Calu3 (cell line): ENCODE measurements at regions not wholly inside any gene's neighbourhood (a gene's known extent, or its start where the extent isn't known, plus 50 kb on each side); places are given as distances from the start of the nearest gene placed in this dataset.

Experiments used
- BruUV-seq: library from RNA; stranded (reverse); fragments of 400-500 nt; replicated peaks from 2 replicates; lab custom pipeline; 2021; lab: Mats Ljungman, UMichigan
- CTCF ChIA-PET: fragments of 300-600 bp; sonication (Branson Sonifier 250); formaldehyde crosslinking; loops from one replicate; lab custom pipeline; 2022; ENCODE audit warnings: antibody characterized with exemption; lab: Charles Lee
- DNase-seq: peaks from one replicate; pipeline ENCODE4 v3.0.0; 2022
- H3K27ac Mint-ChIP-seq: one replicate; pipeline ENCODE4 v1.8.0; 2022; ENCODE audit warnings: mixed read lengths; ENCODE audit not compliant: unreplicated experiment
- H3K27me3 Mint-ChIP-seq: one replicate; pipeline ENCODE4 v1.8.0; 2022; ENCODE audit warnings: mixed read lengths; ENCODE audit not compliant: unreplicated experiment
- H3K36me3 Mint-ChIP-seq: one replicate; pipeline ENCODE4 v1.8.0; 2022; ENCODE audit warnings: mild to moderate bottlenecking, moderate library complexity, mixed read lengths; ENCODE audit not compliant: insufficient read depth, unreplicated experiment
- H3K4me1 Mint-ChIP-seq: one replicate; pipeline ENCODE4 v1.8.0; 2022; ENCODE audit warnings: mild to moderate bottlenecking, low read depth, mixed read lengths; ENCODE audit not compliant: unreplicated experiment
- H3K4me3 Mint-ChIP-seq: one replicate; pipeline ENCODE4 v1.8.0; 2022; ENCODE audit warnings: mild to moderate bottlenecking, low read depth, moderate library complexity, mixed read lengths; ENCODE audit not compliant: unreplicated experiment
- H3K9me3 Mint-ChIP-seq: one replicate; pipeline ENCODE4 v1.8.0; 2022; ENCODE audit warnings: low read depth, mixed read lengths; ENCODE audit not compliant: unreplicated experiment
- intact Hi-C: fragments of 100-400 bp; cut with micrococcal nuclease; formaldehyde crosslinking; loops from one replicate; pipeline ENCODE4 v1.10.0; 2022; ENCODE audit not compliant: unreplicated experiment
- TF ChIP-seq, protein P1 (sequence below): fragments of 200-600 bp; IDR thresholded peaks from one replicate; pipeline ENCODE4 v1.8.0; 2022; ENCODE audit warnings: antibody characterized with exemption; ENCODE audit not compliant: unreplicated experiment

DNA sequence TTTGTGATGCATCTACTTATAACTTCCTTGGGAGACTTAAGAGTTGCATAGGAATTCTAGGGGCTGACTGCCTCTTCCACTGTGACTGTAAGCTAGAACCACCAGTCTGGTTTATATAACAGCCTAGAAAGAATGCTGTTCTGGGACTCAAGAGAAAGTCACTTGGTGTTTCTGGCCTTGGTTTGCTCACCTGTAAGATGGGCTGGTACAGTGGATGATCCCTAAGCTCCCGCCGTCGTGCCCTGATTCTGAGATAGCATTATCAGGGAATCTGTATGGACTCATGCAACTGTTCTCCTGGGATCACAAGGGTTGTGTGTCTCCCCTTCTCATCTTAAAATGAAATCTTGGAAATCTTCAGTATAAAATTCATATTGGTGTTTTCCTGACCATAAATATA lies 100.6 kb downstream of the LYZL1 start:
- Mint-ChIP-seq H3K27ac (no peak overlapping the region), H3K36me3 (no peaks in the 10 kb centered on the region), H3K27me3 (peaks cover 46% of the 10 kb centered on the region), H3K4me1 (no peaks in the 10 kb centered on the region), H3K9me3 (no peaks in the 10 kb centered on the region), H3K4me3 (no peak overlapping the region)
- CTCF ChIA-PET, result no interaction called here
- no TSS peak for BruUV-seq
- intact Hi-C loops, result loop anchor here (5.0 kb wide), 1 partner anchor 87 kb away; no protein-coding TSS in a partner anchor
- DNase-seq, result no peak
- TF ChIP-seq, protein P1, sequence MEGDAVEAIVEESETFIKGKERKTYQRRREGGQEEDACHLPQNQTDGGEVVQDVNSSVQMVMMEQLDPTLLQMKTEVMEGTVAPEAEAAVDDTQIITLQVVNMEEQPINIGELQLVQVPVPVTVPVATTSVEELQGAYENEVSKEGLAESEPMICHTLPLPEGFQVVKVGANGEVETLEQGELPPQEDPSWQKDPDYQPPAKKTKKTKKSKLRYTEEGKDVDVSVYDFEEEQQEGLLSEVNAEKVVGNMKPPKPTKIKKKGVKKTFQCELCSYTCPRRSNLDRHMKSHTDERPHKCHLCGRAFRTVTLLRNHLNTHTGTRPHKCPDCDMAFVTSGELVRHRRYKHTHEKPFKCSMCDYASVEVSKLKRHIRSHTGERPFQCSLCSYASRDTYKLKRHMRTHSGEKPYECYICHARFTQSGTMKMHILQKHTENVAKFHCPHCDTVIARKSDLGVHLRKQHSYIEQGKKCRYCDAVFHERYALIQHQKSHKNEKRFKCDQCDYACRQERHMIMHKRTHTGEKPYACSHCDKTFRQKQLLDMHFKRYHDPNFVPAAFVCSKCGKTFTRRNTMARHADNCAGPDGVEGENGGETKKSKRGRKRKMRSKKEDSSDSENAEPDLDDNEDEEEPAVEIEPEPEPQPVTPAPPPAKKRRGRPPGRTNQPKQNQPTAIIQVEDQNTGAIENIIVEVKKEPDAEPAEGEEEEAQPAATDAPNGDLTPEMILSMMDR, result no peak

DNA sequence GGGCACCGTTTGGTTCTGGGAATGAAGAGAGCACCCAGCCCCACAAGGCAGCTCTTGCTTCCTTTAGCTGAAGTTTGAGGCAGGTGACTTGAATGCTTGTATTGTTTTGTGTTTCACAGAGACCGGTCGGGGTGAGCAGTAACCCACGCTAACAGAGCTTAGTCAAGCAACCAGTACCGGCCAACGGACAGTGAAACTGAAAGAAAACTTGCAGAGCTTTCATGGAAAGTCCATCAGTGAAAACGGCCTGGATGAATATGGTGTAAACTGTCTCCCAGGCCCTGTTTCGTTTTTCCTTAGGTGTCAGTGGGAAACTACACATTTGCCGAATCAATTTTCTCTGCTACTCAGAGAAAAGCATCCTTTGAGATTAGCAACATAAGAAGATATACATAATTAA lies 101.1 kb downstream of the LYZL1 start:
- H3K4me3 Mint-ChIP-seq, result no peak overlapping the region
- TF ChIP-seq, protein P1, result no peak
- H3K27me3 Mint-ChIP-seq, result peaks cover 46% of the 10 kb centered on the region
- intact Hi-C loops, result loop anchor here (5.0 kb wide), 1 partner anchor 88 kb away; no protein-coding TSS in a partner anchor
- no TSS peak for BruUV-seq
- DNase-seq, result no peak
- CTCF ChIA-PET, result no interaction called here
- no peaks in the 10 kb centered on the region for H3K9me3 Mint-ChIP-seq
- H3K4me1 Mint-ChIP-seq, result no peaks in the 10 kb centered on the region
- no peak overlapping the region for H3K27ac Mint-ChIP-seq
- H3K36me3 Mint-ChIP-seq, result no peaks in the 10 kb centered on the region

DNA sequence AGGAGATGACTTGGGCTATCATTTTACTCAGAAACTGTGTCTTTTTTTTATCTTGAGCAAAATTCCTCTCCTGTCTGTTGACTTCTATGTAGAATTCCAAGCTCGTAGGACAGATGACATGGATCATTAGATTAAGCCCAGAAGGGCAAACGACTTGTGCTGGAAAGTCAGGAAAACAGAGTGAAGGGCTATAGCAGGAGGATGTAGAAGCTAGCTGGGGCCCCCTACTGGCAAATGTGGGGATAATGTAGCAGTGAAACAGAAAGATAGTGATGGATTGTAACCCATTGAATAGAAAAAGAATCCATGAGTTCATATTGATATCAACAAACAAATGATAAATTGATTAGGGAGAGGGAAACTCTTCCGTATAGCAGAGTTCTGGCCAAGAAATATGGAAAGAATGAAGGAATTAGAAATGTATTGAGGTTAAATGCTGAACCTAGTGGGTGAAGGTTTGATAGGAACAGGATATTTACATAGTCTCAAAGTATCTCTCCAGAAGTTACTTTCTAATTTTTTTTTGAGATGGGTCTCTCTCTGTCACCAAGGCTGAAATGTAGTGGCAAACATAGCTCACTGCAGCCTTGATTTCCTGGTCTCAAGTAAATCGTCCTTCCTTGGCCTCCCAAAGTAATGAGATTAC lies 103.6 kb downstream of the LYZL1 start:
- BruUV-seq, result no TSS peak
- intact Hi-C loops, result no loop called here
- H3K27ac Mint-ChIP-seq, result no peak overlapping the region
- H3K36me3 Mint-ChIP-seq, result no peaks in the 10 kb centered on the region
- H3K27me3 Mint-ChIP-seq, result peaks cover 62% of the 10 kb centered on the region
- CTCF ChIA-PET, result interaction anchor here (0.6 kb wide), 1 partner anchor 757 kb away, joined by 3 read pairs; no protein-coding TSS in a partner anchor
- TF ChIP-seq, protein P1, result peak; percentile 56
- peak; percentile 58 for DNase-seq
- no peak overlapping the region for H3K4me3 Mint-ChIP-seq
- no peaks in the 10 kb centered on the region for H3K9me3 Mint-ChIP-seq
- H3K4me1 Mint-ChIP-seq, result no peaks in the 10 kb centered on the region

DNA sequence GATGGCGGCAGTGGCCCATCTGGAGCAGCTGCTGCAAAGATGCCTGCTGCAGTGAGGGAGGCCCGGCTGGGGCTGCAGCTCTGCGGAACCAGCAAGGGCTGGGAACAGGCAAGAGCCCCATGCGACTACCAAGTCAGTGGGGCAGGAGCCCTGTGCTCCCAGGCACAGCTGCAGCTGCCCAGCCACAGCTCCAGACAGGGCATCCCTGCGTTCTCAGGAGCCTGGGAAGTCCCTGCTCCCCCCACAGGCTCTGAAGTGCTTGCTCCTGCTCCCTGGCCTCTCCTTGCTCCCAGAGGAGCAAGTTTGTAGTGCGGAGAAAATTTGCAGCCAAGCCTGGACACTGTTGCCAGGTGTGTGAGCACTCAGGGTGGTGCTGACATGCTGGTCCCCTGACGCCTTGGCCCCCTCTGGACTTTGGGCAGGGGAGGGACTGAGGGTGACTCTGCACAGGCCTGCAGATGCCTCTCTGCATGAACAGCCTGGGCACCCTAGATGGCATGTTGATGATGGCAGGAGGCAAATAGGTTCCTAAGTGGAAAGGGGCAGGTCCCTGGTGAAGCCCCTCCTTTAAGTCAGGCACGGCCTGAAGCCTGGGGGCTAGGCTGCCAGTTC lies 105.6 kb downstream of the LYZL1 start:
- CTCF ChIA-PET, result no interaction called here
- peaks cover 55% of the 10 kb centered on the region for H3K27me3 Mint-ChIP-seq
- DNase-seq, result no peak
- H3K9me3 Mint-ChIP-seq, result no peaks in the 10 kb centered on the region
- no peak overlapping the region for H3K4me3 Mint-ChIP-seq
- intact Hi-C loops, result no loop called here
- BruUV-seq, result no TSS peak
- H3K36me3 Mint-ChIP-seq, result no peaks in the 10 kb centered on the region
- TF ChIP-seq, protein P1, result no peak
- no peak overlapping the region for H3K27ac Mint-ChIP-seq
- H3K4me1 Mint-ChIP-seq, result no peaks in the 10 kb centered on the region
